ENCODE measurements at regions not wholly inside any gene's neighbourhood (a gene's known extent, or its start where the extent isn't known, plus 50 kb on each side); places are given as distances from the start of the nearest gene placed in this dataset.

DNA sequence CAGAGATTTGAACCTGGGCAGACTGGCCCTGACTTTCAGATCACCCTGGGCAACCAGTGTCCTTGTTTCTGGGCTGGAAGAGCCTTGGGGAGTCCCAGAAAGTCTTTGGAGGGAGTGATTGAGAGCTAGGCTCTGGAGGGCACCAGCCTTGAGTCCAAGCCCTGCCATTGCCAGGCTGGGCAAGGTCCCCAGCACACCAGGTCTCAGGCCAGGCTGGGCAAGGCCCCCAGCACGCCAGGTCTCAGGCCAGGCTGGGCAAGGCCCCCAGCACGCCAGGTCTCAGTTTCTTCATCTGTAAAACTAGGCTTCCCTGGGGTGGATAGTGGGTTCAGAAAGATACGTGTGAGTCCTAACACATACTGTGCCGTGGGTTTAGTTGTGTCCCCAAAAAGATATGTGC, 135.0 kb downstream of the IRF8 start:
- DNase-seq (ENCODE audit: extremely low spot score, unreplicated experiment), result no peak
- H3K4me3 Mint-ChIP-seq (ENCODE audit: unreplicated experiment), result no peak overlapping the region
- no peaks in the 10 kb centered on the region for H3K4me1 Mint-ChIP-seq (ENCODE audit: unreplicated experiment)
- H3K36me3 Mint-ChIP-seq (ENCODE audit: unreplicated experiment), result no peaks in the 10 kb centered on the region
- H3K27me3 Mint-ChIP-seq (ENCODE audit: unreplicated experiment), result peaks cover 28% of the 10 kb centered on the region
- no peaks in the 10 kb centered on the region for H3K9me3 Mint-ChIP-seq (ENCODE audit: unreplicated experiment)
- TF ChIP-seq, protein P1, sequence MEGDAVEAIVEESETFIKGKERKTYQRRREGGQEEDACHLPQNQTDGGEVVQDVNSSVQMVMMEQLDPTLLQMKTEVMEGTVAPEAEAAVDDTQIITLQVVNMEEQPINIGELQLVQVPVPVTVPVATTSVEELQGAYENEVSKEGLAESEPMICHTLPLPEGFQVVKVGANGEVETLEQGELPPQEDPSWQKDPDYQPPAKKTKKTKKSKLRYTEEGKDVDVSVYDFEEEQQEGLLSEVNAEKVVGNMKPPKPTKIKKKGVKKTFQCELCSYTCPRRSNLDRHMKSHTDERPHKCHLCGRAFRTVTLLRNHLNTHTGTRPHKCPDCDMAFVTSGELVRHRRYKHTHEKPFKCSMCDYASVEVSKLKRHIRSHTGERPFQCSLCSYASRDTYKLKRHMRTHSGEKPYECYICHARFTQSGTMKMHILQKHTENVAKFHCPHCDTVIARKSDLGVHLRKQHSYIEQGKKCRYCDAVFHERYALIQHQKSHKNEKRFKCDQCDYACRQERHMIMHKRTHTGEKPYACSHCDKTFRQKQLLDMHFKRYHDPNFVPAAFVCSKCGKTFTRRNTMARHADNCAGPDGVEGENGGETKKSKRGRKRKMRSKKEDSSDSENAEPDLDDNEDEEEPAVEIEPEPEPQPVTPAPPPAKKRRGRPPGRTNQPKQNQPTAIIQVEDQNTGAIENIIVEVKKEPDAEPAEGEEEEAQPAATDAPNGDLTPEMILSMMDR (IDR thresholded peaks at IDR 0.05), result no peak
- no peak overlapping the region for H3K27ac Mint-ChIP-seq (ENCODE audit: unreplicated experiment)

DNA sequence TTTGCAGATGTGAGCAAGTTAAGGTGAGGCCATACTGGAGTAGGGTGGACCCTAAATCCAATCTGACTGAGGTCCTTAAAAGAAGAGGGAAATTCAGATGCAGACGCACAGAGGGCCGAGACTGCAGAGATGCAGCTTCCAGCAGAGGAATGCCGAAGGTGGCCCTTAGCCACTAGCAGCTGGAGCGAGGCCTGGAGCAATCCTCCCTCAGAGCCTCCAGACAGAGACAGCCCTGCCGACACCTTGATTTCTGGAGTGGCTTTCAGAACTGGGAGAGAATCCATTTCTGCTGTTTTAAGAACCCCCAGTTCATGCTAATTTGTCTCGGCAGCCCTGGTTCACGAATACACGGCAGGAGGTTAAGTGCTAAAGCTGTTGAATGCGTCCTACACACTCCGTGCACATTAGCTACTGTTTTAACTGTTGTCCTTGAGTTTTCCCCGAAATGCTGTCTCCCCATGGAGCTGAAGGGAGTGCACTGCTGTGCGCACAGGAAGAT, 135.5 kb downstream of the IRF8 start:
- H3K27me3 Mint-ChIP-seq (ENCODE audit: unreplicated experiment), result peaks cover 28% of the 10 kb centered on the region
- no peak overlapping the region for H3K27ac Mint-ChIP-seq (ENCODE audit: unreplicated experiment)
- DNase-seq (ENCODE audit: extremely low spot score, unreplicated experiment), result no peak
- no peaks in the 10 kb centered on the region for H3K36me3 Mint-ChIP-seq (ENCODE audit: unreplicated experiment)
- H3K9me3 Mint-ChIP-seq (ENCODE audit: unreplicated experiment), result no peaks in the 10 kb centered on the region
- TF ChIP-seq, protein P1 (IDR thresholded peaks at IDR 0.05), result no peak
- no peaks in the 10 kb centered on the region for H3K4me1 Mint-ChIP-seq (ENCODE audit: unreplicated experiment)
- no peak overlapping the region for H3K4me3 Mint-ChIP-seq (ENCODE audit: unreplicated experiment)

DNA sequence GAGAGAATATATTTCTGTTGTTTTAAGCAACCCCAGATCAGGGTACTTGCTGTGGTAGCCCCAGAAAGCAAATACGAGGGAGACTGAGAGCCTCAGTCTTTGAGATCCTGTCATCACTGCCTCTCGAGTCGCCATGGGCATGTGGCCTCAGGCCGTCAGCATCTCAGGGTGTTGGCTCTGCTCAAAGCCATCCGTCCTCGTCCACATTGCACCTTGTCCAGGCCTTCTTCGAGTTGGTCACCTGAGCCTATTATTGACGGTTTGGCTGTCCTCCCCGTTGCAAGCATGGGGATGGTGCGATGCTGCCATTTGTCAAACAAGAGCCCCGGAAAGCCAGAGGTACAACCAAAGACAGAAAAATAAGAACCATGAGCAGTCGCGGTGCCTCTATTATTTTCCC, 136.9 kb downstream of the IRF8 start:
- no peak for DNase-seq (ENCODE audit: extremely low spot score, unreplicated experiment)
- no peak overlapping the region for H3K27ac Mint-ChIP-seq (ENCODE audit: unreplicated experiment)
- no peaks in the 10 kb centered on the region for H3K4me1 Mint-ChIP-seq (ENCODE audit: unreplicated experiment)

DNA sequence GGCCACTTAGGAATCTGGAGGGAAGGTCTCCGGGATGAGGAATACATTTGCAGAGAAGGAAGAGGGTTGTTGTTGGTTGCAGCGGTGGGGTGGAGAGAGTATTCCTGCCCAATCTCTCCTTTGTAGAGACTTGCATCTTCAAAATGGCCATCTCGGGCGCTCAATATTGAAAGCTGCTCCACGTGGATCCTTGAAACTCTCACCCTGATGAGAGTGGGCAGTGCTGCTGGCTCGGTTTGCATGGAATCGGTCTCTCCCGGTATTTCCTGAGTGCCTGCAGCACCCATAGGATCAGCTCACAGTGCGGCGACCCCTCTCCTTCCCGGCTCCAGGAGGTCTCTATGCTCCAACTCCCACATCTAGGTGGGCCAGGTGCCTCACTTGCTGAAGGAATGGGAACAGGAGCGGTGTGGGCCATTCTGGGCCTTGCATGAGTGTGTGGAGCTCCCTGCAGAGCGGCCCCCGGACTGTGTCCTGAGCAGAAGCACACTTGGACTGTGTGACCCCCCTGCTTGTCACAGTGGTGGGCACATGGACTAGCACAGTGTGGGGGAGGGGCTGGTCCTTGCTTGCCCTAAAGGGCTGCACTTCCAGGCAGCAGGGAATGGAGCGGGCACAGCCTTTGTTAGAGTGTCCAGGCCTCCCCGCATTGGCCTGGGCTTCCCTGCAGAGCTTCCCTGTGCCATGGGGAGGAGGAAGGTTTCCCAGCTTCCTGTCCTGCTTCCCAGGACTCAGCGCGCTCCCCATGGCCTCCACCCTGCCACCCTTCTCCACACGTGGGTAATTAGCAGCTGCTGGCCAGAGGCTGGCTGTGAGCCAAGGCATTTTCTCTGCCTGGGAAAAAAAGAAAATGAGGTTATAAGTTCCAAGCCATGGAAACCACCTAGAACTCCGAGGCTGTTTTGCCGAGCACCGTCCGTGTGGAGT, 139.3 kb downstream of the IRF8 start:
- no peaks in the 10 kb centered on the region for H3K36me3 Mint-ChIP-seq (ENCODE audit: unreplicated experiment)
- DNase-seq (ENCODE audit: extremely low spot score, unreplicated experiment), result no peak
- TF ChIP-seq, protein P1 (IDR thresholded peaks at IDR 0.05), result no peak
- H3K27me3 Mint-ChIP-seq (ENCODE audit: unreplicated experiment), result peaks cover 21% of the 10 kb centered on the region
- no peak overlapping the region for H3K4me3 Mint-ChIP-seq (ENCODE audit: unreplicated experiment)
- H3K9me3 Mint-ChIP-seq (ENCODE audit: unreplicated experiment), result no peaks in the 10 kb centered on the region
- no peak overlapping the region for H3K27ac Mint-ChIP-seq (ENCODE audit: unreplicated experiment)
- H3K4me1 Mint-ChIP-seq (ENCODE audit: unreplicated experiment), result no peaks in the 10 kb centered on the region

More for the DNA sequence above, 136.9 kb downstream of the IRF8 start:
- Mint-ChIP-seq H3K9me3 (ENCODE audit: unreplicated experiment) (no peaks in the 10 kb centered on the region), H3K4me3 (ENCODE audit: unreplicated experiment) (no peak overlapping the region), H3K27me3 (ENCODE audit: unreplicated experiment) (peaks cover 31% of the 10 kb centered on the region), H3K36me3 (ENCODE audit: unreplicated experiment) (no peaks in the 10 kb centered on the region)
- TF ChIP-seq, protein P1 (IDR thresholded peaks at IDR 0.05), result no peak

DNA sequence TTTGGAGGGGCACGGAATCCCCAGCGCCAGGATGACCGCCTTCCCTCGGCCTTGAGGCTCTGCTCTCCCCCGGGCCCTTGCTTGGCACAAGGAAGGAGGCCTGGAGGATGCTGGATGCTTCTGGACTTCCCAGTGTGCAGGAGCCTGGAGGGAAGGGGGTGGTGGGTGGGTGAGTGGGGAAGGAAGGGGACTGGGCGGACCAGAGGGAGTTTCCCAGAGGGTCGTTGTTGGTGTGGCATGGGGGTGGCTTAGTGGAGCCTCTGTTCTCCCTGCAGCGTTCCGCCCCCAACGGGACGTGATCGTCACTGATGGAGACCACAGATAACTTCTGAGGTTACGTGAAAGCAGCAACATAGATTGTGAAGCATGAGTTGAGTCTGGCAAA, 140.0 kb downstream of the IRF8 start:
- Mint-ChIP-seq H3K4me3 (ENCODE audit: unreplicated experiment) (no peak overlapping the region), H3K27me3 (ENCODE audit: unreplicated experiment) (peaks cover 15% of the 10 kb centered on the region), H3K36me3 (ENCODE audit: unreplicated experiment) (no peaks in the 10 kb centered on the region), H3K27ac (ENCODE audit: unreplicated experiment) (no peak overlapping the region), H3K9me3 (ENCODE audit: unreplicated experiment) (no peaks in the 10 kb centered on the region), H3K4me1 (ENCODE audit: unreplicated experiment) (no peaks in the 10 kb centered on the region)
- DNase-seq (ENCODE audit: extremely low spot score, unreplicated experiment), result no peak
- TF ChIP-seq, protein P1 (IDR thresholded peaks at IDR 0.05), result no peak
